SW 1271 (cell line): ENCODE measurements at regions not wholly inside any gene's neighbourhood (a gene's known extent, or its start where the extent isn't known, plus 50 kb on each side); places are given as distances from the start of the nearest gene placed in this dataset.
"Not testable (repeated sequence)": the region's sequence is repeated elsewhere in the genome, so short reads cannot be mapped to it uniquely, and the experiment has no call there.

Source experiments
- DNase-seq, 2 experiments: peaks; one replicate each; lab custom pipeline; 2025; lab: John Stamatoyannopoulos, UW

GRCh38 chr2:175684466-175684865 is 317.6 kb downstream of the LNPK start:
- DNase-seq = no peak

- no peak for DNase-seq
Observed at GRCh38 chr2:175679728-175680127, 322.3 kb downstream of the LNPK start.

DNA sequence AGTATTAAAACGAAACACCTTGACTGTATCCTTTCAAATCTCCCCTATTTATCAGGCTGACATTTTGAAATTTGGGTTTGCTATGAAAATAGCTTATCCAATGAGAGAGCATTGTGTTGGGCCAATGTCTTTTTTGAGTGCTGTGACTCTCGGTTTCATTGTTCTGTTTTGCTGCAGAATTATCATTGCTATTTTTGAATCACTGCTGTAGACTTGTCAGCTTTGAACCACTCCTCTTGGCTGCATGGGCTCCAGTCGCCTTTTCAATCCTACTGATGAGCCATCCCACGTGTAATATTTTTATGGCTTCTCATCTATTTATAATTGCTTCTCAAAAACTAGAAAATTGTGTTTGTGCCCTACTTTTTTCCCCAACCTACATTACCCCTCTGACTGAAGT is 322.8 kb downstream of the LNPK start:
- no peak for DNase-seq

GRCh38 chr2:175677880-175678279 is 324.2 kb downstream of the LNPK start:
- DNase-seq = no peak

- peak in 1 of 2 experiments; percentile 11 for DNase-seq
Observed at GRCh38 chr2:175676813-175677212, 325.3 kb downstream of the LNPK start.

- DNase-seq = not testable (repeated sequence)
Observed at GRCh38 chr2:175668804-175669203, 333.3 kb downstream of the LNPK start.

DNA sequence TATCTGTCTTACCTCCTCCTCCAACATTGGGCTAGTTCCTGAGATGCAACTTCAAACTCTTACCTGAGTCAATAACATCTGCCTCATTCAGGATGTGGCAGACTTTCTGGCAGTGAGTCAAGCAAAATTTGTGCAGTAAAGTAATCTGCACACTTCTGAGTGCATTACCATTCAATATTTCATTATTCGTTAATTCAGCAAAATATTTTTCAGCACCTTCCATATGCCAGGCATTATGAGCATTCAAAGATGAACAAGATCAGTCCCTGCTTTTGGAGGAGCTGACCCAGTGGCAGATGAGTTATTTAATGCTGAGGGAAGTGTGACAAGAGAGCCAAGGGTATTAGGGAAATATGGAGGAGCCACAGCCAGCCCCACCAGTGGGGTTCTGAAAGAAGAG is 339.7 kb downstream of the LNPK start:
- DNase-seq = no peak

DNA sequence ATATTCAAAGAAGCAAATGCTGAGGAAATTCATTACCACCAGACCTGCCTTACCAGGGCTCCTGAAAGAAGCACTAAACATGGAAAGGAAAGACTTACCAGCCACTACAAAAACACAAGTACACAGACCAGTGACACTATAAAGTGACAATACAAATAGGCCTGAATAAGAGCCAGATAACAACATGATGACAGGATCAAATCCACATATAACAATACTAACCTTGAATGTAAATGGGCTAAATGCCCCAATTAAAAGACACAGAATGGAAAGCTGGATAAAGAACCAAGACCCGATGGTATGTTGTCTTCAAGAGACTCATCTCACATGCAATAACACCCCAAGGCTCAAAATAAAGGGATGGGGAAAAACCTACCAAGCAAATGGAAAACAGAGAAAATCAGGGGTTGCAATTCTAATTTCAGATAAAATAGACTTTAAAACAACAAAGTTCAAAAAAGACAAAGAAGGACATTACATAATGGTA is 353.4 kb downstream of the LNPK start:
- no peak for DNase-seq

DNA sequence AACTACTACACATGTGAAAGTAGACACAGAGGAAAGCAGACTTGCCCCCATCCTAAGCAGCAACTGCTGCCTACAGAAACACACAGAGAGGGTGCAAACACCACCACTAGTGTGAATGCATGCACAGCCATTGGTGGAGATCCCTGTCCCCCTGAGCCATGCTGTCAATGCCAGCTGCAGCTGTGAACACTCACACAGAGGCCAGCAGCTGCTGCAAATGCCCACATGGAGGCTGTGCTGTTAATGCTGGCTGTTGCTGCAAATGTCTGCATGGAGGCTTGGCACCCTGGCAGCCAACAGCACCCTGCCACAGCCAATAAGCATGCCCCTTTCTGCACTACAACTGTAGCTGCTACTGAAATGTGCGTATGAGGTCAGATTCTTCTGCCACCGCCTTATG is 355.0 kb downstream of the LNPK start:
- DNase-seq = no peak

DNA sequence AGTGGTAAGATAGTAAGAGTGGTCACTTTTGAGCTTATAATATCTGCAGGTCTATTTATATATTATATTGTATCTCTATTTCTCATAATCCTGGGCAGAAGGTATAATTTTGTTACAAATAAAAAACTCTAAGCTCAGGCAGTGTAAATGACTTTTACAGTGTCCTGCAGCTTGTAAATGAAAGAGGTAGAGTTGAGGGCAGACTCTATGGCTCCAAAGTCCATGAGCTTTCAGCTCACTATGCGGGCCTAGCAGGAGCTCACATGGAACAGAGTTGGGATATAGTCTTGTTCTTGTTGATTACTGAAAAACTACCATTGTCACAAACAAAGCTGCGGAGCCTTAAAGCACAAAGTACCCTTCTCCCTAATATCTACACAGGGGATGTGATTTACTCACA is 361.4 kb downstream of the LNPK start:
- DNase-seq = no peak

DNA sequence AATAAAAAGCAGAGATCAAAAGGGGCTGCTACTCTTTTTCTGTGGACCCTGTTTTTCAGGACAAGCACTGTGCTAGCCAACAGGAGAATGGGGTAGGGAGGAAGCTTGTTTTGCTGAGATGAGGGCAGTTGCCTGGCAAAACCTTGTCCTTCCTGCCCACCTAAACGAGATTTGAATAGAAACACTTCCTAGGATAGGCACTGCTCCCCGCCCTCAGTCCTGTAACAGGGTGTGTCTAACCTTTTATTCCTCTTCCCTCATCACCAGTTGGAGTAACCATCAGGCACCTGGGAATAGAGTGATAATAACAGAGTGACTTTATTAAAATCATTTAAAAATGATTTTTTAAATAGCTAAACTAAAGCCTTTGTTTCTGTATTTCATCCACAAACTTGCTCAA is 368.8 kb downstream of the LNPK start:
- DNase-seq = no peak

- DNase-seq = no peak
Observed at GRCh38 chr2:175631245-175631623, 370.8 kb downstream of the LNPK start.

GRCh38 chr2:175630280-175631244 is 371.5 kb downstream of the LNPK start:
- no peak for DNase-seq

DNA sequence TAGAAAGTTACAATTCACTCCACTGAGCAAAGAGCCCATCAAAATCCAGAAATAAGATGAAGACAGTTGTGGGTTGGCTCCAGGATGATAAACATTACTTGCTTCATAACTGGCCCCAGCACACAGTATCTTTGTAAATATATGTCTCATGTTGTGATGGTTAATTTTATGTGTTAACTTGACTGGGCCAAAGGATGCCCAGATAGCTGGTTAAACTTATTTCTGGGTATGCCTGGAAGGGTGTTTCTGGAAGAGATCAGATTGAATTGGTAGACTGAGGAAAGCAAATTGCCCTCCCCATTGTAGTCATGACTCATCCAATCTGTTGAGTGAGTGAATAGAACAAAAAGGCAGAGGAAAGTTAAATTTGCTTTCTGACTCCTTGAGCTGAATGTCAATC is 373.8 kb downstream of the LNPK start:
- no peak for DNase-seq

GRCh38 chr2:175627405-175627804 is 374.7 kb downstream of the LNPK start:
- no peak for DNase-seq

GRCh38 chr2:175626796-175627195 is 375.3 kb downstream of the LNPK start:
- no peak for DNase-seq

DNA sequence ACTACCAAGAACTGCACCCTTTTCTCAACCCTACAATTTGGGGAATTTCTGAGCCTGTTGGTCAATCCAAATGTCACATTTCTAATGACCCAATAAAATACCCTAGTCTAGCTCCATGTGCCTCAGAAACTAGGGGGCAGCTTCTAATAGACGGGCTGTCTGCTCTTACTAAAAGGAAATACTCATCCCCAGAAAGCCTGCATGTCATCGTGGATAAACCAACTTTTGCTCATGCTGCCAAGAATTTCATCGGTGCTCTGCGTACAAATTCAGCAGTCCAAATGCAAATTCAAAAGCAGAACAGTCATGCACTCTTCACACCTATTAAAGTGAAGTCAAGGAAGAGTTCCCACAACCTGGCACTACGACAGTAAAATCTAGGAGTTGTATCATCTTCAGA is 377.3 kb downstream of the LNPK start:
- DNase-seq = no peak

GRCh38 chr2:175624211-175624761 is 377.8 kb downstream of the LNPK start:
- DNase-seq = no peak

DNA sequence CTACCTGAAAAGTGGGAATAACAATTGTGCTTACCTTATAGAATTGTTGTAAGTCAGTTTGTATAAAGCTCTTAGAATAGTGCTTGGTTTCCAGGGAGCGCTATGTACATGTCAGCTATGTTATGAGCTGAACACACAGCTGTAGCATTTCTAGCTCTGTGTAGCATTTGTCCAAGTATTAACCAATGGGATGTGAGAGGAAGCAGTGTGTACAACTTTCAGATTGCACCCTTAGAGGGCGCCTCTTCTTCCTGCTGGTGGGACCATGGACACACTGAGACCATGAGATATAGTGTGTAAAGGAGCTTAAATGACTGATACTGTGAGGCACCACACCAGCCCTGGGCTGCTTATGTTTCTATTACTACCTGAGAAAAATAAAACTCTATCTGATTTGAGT is 380.2 kb downstream of the LNPK start:
- DNase-seq = no peak

DNA sequence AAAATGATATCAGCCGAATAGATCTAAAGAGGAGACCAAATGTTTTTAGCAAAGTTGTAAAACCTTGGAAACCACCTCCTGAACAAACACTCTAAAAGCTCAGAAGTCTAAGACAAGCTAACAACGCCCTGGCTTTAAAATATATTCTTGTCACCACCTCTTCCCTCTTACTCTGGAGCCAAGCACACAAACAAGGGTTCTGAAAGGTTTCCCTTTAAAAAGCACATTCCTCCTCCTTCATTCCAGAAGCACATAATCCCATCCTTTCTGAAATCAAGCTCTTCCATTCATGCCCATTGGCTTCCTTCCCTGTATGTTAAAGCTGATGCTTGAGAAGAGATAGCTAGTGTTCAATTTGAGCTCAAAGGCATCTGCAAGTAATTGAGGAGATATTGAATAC is 382.0 kb downstream of the LNPK start:
- DNase-seq = no peak

- DNase-seq = no peak
Observed at GRCh38 chr2:175619179-175620045, 382.7 kb downstream of the LNPK start.

- DNase-seq = no peak
Observed at GRCh38 chr2:175612280-175612679, 389.8 kb downstream of the LNPK start.
